Ascending aorta (tissue), 2 donors: ENCODE measurements at regions not wholly inside any gene's neighbourhood (a gene's known extent, or its start where the extent isn't known, plus 50 kb on each side); places are given as distances from the start of the nearest gene placed in this dataset.

ENCODE experiments used
- DNase-seq, 2 donors: peaks; one replicate each; pipeline ENCODE4 v3.0.0-alpha.2; 2019; ENCODE audit warnings: low spot score in 2 of 2
- H3K27ac ChIP-seq, 2 donors: fragments of 200-600 bp; sonication (generic); one replicate each; pipeline ENCODE4 v1.5.1; 2016 to 2017; ENCODE audit warnings: mild to moderate bottlenecking in 1 of 2
- H3K27me3 ChIP-seq: fragments of 200-600 bp; sonication (generic); one replicate; pipeline ENCODE4 v1.5.1; 2017
- H3K36me3 ChIP-seq, 2 donors: fragments of 200-600 bp; sonication (generic); one replicate each; pipeline ENCODE4 v1.5.1; 2016
- H3K4me1 ChIP-seq, 2 donors: fragments of 200-600 bp; sonication (generic); one replicate each; pipeline ENCODE4 v1.5.1; 2016 to 2017; ENCODE audit warnings: mild to moderate bottlenecking in 1 of 2
- H3K4me3 ChIP-seq, 2 donors: fragments of 200-600 bp; sonication (generic); one replicate each; pipeline ENCODE4 v1.5.1; 2016 to 2017; ENCODE audit warnings: mild to moderate bottlenecking in 1 of 2
- H3K9me3 ChIP-seq, 2 donors: fragments of 200-600 bp; sonication (generic); one replicate each; pipeline ENCODE4 v1.5.1; 2016
- CTCF ChIP-seq, 3 experiments: fragments of 200-600 bp in 2 of 3; fragments of 450-650 bp in 1 of 3; sonication (generic) in 2 of 3; IDR thresholded peaks; one replicate each; pipeline ENCODE4 v1.5.1; 2016 to 2019; ENCODE audit warnings: antibody characterized with exemption in 3 of 3, mild to moderate bottlenecking in 1 of 3, moderate library complexity in 1 of 3
- intact Hi-C: fragments of 100-400 bp; cut with DNase I; formaldehyde crosslinking; loops from one replicate; pipeline ENCODE4 v1.15.1; 2023

- no peak overlapping the region for H3K4me3 ChIP-seq
- H3K36me3 ChIP-seq: no peaks in the 10 kb centered on the region
- H3K4me1 ChIP-seq: no peaks in the 10 kb centered on the region
- DNase-seq: no peak
- intact Hi-C loops: no loop called here
- H3K27me3 ChIP-seq: no peaks in the 10 kb centered on the region
- H3K27ac ChIP-seq: no peak overlapping the region
- no peak for TF ChIP-seq CTCF (IDR thresholded peaks at IDR 0.05)
- H3K9me3 ChIP-seq: no peaks in the 10 kb centered on the region
These were observed 450.5 kb upstream of the PTPRD start for GRCh38 chr9:11063263-11063662.

GRCh38 chr9:11064909-11065308 is 452.1 kb upstream of the PTPRD start:
- intact Hi-C loops: no loop called here
- Histone ChIP-seq H3K36me3 (no peaks in the 10 kb centered on the region), H3K4me1 (no peaks in the 10 kb centered on the region), H3K27me3 (no peaks in the 10 kb centered on the region), H3K9me3 (no peaks in the 10 kb centered on the region), H3K4me3 (no peak overlapping the region), H3K27ac (no peak overlapping the region)
- TF ChIP-seq CTCF (IDR thresholded peaks at IDR 0.05): no peak
- no peak for DNase-seq

GRCh38 chr9:11072176-11072575 is 459.4 kb upstream of the PTPRD start:
- no peaks in the 10 kb centered on the region for H3K36me3 ChIP-seq
- H3K27me3 ChIP-seq: no peaks in the 10 kb centered on the region
- TF ChIP-seq CTCF (IDR thresholded peaks at IDR 0.05): no peak
- DNase-seq: no peak
- H3K4me3 ChIP-seq: no peak overlapping the region
- H3K9me3 ChIP-seq: no peaks in the 10 kb centered on the region
- intact Hi-C loops: no loop called here
- no peaks in the 10 kb centered on the region for H3K4me1 ChIP-seq
- H3K27ac ChIP-seq: no peak overlapping the region

- TF ChIP-seq CTCF (IDR thresholded peaks at IDR 0.05): no peak
- DNase-seq: no peak
These were observed 473.8 kb upstream of the PTPRD start for GRCh38 chr9:11086561-11086960.

GRCh38 chr9:11088821-11089374 is 476.1 kb upstream of the PTPRD start:
- intact Hi-C loops: no loop called here
- Histone ChIP-seq H3K36me3 (no peaks in the 10 kb centered on the region), H3K4me3 (no peak overlapping the region), H3K27ac (no peak overlapping the region), H3K9me3 (no peaks in the 10 kb centered on the region), H3K4me1 (no peaks in the 10 kb centered on the region), H3K27me3 (no peaks in the 10 kb centered on the region)
- no peak for TF ChIP-seq CTCF (IDR thresholded peaks at IDR 0.05)
- no peak for DNase-seq

More at GRCh38 chr9:11086561-11086960, 473.8 kb upstream of the PTPRD start:
- H3K36me3 ChIP-seq: no peaks in the 10 kb centered on the region
- H3K4me1 ChIP-seq: no peaks in the 10 kb centered on the region
- intact Hi-C loops: no loop called here
- no peak overlapping the region for H3K4me3 ChIP-seq
- H3K9me3 ChIP-seq: no peaks in the 10 kb centered on the region
- H3K27ac ChIP-seq: no peak overlapping the region
- no peaks in the 10 kb centered on the region for H3K27me3 ChIP-seq

GRCh38 chr9:11092974-11093373 is 480.2 kb upstream of the PTPRD start:
- Histone ChIP-seq H3K27me3 (no peaks in the 10 kb centered on the region), H3K4me1 (no peaks in the 10 kb centered on the region), H3K36me3 (no peaks in the 10 kb centered on the region), H3K4me3 (no peak overlapping the region), H3K27ac (no peak overlapping the region), H3K9me3 (no peaks in the 10 kb centered on the region)
- DNase-seq: no peak
- no peak for TF ChIP-seq CTCF (IDR thresholded peaks at IDR 0.05)
- intact Hi-C loops: no loop called here
